Cerebellar cortex (tissue), 1 donor: ENCODE measurements at regions not wholly inside any gene's neighbourhood (a gene's known extent, or its start where the extent isn't known, plus 50 kb on each side); places are given as distances from the start of the nearest gene placed in this dataset.
A peak's percentile ranks its signal among the peaks of the same experiment; 100 is the strongest.
"Not testable (repeated sequence)": the region's sequence is repeated elsewhere in the genome, so short reads cannot be mapped to it uniquely, and the experiment has no call there.

ENCODE experiments used
- DNase-seq: peaks from one replicate; pipeline ENCODE4 v3.0.0-alpha.2; 2015; ENCODE audit warnings: low spot score

DNA sequence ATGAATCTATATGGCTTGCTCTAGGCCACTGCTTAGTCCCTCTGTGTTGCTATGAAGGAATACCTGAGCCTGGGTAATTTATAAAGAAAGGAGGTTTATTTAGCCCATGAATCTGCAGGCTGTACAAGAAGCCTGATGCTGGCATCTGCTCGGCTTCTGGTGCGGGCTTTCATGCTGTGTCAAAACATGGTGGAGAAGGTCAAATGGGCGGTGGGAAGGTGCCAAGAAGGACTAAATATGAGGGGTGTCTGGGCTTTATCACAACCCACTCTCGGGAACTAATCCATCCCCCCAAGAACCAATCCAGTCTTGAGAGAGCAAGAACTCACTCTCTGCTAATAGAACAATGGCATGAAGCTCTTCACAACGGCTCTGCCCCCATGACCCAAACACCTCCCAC is 481.6 kb downstream of the EIPR1 start:
- DNase-seq: no peak

DNA sequence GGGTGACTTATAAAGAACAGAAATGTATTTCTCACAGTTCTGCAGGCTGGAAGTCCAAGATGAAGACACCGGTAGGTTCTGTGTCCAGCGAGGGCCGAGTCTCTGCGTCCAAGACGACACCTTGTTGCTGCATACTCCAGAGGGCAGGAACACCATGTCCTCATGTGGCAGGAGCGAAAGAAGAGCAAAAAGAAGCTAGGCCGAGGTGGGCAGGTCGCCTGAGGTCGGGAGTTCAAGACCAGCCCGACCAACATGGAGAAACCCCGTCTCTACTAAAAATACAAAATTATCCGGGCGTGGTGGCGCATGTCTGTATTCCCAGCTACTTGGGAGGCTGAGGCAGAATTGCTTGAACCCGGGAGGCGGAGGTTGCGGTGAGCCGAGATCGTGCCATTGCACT is 483.6 kb downstream of the EIPR1 start:
- DNase-seq: not testable (repeated sequence)

DNA sequence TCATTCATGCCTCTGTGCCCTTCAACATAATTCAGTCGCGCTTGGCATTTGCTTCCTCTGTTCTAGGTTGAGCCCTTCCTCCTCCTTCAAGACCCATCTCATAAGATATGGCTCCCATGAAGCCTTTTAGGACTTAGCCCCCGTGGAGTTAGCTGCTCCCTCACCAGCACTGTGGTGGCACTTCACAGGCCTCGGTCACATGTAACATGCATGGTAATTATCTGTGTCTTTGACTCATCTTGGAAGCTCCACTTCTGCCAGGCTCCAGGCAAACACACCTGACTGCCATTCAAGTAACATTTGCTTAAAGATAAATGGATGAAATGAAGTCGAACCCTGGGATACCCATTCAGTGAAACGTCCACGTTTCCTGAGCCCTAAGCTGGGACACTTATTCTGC is 484.7 kb downstream of the EIPR1 start:
- DNase-seq: no peak

DNA sequence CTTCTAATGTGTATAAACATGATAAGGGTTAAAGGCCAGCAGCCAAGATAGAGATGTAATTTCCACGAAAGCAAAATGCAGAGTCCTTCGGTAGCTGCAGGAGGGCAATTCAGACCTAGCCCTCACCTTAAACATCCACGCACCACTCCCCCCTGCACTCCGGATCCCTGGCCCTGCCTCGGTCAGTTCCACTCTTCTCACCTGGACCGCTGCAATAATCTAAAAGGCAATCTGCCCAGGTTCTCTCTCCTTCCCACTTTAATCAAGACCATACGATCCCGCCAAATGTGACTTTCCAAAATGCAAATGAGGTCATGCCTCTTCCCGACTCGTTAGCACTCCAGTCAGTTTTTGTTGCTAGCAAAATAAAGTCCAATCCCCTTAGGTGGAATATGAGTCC is 485.2 kb downstream of the EIPR1 start:
- DNase-seq: peak; percentile 12

DNA sequence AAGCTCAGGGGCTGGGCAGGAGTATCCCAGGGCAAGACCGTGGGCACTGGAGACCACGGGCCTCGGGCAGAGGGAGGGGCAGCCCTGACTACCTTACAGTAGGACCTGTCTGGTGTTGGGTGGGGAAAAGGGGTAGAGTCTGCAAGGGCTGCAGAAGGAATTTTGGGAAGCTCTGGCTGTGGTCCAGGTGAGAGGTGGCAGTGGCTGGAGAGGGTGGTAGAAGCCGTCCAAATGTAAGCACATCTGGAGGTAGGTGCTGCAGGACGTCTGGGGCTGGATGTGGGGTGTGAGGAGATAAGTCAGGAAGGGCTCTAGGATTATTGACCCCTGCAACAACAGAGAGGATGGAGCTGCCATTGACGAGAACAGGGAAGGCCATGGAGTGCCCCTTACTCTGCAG is 486.7 kb downstream of the EIPR1 start:
- DNase-seq: no peak

DNA sequence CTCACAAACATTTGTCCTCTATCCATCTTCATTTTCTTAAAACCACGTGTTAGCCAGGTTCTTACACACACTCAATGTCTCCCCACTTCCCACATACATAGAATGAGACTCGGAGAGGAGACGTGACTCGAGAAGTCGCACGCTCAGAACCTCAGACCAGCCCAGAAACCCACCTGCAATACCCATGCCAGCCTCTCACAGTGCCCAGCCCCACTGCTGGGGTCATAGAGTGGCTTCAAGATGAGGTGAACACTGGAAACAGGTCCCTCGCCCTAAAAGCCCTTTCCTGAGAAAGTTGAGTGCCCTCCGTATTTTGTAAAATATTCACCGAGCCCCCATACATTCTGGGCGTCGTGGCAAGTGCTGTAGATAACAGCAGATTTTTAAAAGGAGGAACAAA is 487.4 kb downstream of the EIPR1 start:
- no peak for DNase-seq

DNA sequence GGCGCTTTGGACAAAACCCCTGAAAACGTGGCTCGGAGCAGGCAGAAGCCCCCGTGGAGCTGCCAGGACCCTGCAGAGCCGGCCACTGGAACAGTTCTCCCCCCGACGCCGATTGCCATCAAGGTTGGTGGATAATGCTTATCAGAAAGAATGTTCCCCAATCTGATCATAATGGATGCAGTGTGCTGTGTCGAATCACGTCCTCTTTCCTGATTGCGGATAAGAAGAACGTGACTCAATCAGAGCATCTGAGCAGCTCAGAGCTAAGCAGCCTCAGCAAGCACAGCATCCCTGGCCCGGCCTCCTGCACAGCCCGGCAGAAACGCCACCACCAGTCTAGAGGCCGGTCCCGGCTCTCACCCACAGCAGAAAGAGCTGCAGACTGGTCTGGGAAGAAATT is 488.0 kb downstream of the EIPR1 start:
- DNase-seq: no peak

DNA sequence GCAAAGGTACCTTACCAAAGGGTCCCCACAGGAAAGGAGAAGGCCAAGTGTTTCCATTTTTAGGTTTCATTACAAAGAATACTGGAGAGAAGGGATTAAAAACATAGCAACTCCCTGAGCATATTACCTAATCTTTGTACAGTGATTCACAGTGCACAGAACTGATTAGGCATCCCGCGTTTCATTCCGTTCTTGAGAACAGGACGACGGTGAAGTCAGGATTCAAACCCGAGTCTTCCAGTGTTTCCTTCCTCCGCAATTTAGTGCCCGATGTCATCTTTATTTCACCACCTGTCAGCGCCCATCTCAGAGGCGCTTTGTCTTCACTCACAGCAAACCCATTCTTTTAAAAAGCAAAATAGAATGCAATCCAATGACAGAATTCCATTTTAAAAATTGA is 488.5 kb downstream of the EIPR1 start:
- no peak for DNase-seq

DNA sequence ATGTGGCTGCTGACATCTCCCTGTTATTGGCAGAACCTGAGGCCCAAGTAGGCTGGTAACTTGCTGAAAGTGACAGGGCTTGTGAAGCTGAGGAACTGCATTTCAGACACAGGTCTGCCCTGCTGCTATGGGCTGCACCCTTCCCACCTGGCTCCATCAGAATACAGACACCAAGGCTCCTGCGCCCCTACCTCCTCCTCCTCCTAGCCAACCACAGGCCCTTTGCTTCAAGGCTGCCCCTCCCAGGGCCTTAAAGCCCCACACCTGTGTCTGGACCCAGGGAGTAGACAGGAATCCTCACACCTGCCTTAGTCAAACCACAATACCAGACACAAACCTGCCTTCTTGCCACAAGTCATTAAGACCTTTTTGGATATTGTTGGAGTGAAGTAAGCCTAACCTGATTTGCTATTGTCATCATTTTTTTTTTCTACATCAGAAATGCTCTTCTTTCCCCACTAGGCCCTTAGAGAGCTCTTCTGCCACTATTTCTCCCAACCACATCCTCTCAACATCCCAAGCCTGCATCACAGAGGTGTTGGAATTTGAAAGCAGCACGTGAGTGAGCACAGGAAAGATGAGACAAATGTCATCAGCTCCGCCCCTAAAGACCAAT is 489.7 kb downstream of the EIPR1 start:
- DNase-seq: no peak

DNA sequence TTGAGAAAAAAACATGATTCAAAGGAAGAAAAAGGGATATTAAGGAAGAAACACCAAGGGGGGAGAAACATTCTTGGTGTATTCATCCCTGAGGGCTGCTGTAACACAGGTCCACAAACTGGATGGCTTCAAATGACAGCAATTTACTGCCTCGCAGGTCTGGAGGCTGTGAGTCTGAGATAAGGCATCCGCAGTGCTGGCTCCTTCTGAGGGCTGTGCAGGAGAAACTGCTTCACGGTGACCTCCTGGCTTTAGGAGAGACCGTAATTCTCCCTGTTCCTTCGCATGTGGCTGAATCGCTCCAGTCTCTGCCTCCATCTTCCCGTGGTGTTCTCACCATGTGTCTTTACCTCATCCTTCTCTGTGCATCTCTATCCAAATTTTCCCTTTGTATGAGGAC is 490.7 kb downstream of the EIPR1 start:
- no peak for DNase-seq

DNA sequence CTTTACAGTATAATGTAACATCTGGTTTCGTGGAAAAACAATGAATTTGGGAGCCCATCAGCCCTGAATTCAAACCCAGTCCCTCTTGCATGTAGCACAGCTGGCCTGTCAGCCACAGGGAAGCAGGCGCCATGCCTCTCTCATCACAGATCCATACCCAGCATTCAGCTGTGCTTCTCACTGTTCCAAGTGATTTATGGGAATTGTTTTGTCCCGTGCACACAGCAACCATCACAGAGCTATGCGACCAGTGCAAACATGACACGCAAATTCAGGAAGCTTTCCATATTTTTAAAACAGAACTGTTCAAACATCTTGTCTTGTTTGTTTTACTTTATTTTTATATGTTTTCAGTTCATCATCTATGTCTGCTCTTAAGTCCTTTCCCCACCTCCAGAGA is 496.1 kb downstream of the EIPR1 start:
- DNase-seq: no peak

DNA sequence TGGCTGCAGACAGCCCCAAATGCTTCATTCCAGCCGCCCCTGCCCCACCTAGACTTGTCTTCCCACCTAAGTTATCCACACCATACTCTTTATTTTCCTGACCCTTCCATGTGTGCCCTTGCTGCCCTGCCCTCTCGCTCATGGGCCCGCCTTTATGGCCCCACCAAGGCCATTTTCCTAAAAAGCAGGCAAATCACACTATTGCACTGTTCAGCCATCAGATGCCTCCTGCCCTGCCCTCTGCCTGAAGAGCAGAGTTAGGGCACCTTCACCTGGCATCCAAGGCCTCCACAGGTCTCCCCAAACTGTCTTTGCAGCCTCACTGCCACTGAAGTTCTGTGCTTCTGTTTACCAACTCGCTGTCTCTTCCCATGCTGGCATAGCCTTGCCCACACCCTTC is 496.7 kb downstream of the EIPR1 start:
- no peak for DNase-seq

DNA sequence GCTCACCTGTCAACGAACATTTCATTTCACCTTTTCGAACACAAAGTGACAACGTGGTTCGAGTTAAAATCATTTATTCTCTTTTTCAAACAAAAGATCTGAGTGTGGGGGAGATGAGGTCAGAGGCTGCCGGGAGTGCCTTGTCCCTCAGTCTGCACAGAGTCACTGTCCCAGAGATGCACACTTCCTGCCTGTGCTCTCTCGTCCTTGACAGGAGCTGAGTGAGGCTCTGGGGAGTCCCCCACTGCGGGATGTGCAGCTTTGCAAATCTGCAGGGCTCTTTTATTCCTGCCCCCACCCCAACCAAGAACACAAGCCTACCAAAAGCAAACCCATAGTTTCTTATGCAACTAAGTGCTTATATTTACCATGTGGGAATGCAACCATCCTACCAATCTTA is 497.8 kb downstream of the EIPR1 start:
- DNase-seq: no peak

DNA sequence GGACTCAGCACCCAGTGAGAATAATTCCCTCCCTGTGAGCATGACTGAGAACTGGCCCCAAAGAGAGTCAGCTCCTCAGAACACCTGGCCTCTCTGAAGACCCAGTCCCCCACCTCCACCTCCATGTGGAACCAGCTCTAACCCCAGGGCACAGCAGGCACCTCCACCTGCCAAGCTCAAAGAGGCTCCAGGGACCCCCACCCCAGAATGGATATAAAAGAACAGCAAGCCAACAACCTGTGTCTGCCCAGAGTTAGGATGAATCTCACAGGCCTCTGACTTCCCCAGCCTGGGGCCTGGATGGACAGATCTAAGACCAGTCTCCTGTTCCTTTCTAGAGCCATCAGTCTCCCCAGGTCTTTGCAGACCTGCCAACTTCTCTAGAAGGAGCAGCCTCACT is 498.5 kb downstream of the EIPR1 start:
- no peak for DNase-seq

DNA sequence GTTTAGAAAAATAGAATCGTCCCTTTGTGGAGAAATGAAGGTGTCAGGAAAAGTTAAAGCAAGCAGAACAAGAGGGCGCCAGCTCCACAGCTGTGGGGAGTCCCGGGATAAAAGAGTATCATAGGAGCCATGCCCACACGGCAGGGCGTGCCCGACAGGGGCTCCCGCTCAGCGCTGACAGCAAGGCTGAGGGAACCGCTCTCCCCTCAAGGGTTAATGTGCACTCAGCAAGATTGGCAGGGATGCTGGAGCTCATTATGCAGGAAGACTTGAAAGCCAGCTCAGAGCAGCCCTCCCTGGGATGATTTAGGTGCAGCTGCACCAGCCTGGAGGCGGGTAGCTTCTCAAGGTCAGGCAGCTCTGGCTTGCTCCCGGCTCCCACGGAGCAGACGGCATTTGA is 500.2 kb downstream of the EIPR1 start:
- DNase-seq: no peak

DNA sequence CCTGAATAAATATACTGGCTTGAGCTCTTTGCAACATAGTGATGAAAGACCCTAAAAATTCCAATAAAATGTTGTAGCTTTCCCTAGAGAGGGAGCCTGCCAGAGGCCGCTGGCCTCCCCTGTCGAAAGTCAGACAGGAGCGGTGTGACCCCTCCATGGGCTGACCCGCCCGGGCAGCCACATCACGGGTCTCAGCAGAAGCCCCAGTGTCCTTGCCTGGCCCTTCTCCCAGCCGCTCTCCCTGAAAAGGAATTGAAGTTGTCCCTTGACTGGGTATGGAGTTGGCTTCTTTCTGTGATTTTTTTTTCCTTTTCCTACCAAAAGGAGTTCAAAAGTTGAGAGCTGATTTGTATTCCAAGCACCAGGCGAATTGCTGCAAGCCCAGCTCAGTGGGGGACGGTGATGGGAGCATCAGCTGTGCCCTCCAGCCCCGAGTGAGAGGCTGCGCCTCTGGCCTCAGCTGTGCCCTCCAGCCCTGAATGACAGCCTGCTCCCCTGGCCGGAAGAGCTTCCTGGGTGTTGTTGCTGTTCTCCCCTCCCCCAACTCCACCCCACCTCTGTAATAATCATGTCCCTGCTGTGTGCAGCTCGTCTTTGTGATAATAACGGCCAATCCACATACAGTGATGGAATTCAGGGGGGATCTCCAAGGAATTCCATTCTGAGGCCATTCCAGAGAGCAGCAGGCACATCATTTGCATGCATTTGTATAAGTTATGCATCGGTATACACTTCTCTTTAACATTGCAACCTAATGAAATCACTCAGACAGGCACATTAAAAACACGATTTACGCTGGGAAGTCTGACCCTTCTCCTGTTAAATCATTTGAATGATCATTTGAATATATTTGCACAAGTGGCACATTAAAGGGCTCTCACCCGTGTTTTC is 501.0 kb downstream of the EIPR1 start:
- DNase-seq: peak; percentile 14

DNA sequence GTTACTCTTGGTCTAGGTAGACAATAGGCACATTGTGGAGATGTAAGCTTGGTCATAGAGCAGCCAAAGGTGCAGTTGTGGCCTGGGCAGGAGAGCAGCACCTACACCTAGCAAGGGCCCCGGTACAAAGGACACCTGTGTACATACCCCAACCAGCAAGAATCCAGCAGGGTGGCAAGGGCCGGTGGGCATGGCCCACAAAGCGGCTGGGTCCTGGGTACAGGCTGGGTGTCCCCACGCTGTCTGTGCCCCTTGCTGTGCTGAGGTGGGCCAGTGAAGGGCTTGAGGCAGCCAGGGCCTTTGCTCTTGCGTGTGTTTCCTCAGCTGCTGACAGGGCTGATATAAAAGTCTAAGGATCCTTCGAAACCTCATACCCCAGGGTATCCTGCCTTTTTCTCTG is 501.8 kb downstream of the EIPR1 start:
- DNase-seq: no peak

DNA sequence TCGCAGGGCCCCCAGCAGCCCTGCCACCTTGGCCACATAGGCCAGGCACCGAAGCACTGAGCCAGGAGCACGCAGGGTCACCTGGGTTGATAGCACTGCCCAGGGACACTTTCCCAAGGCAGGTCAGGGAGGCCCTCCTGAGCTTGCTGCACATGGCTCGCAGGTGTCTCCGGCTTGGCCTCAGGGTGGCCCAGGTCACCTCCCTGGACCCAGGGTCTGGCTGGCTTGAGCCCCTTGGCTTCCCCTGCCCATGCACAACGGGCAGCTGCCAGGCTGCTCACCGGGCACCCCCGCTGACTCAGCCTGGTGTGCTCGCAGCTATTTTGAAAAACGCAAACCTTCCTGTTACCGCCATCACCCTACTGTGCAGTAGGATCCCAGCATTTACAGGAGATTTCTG is 502.3 kb downstream of the EIPR1 start:
- DNase-seq: no peak

DNA sequence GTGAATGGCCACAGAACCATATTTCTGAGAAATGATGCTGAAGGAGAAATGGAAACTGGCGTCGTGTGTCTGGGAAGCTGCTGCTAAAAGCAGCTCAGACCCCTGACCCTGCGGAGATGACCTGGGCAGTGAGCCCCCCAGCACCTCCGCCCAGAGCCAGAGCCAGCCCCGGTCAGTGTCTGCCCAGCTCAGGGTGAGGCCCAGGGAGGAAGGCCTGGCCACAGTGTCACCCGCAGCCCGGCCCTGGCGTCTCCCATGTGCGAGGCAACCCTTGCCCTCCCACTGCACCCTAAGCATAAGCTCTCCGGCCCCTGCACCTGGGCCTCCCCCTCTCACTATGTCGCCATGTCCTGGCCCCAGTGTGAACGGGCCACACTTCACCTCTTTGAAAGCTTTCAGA is 502.8 kb downstream of the EIPR1 start:
- DNase-seq: no peak

DNA sequence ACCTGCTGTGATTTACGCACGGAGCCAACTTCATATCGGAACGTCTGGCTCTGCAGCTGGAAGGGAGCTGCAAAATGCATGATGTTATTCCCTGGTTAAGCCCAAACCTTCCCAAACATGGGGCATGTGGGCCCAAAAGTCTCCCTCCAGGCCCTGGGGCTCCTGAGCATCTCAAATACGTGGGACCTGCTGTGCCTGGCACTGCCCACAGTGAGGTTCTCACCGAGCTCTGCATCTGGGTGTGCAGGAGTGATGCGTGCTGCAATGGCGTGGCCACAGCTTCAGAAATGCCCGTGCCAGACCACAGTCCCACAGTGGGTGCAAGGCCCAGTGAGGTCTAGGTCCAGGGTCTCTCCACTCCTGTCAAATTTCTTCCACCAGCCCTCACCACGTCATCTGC is 503.3 kb downstream of the EIPR1 start:
- no peak for DNase-seq

DNA sequence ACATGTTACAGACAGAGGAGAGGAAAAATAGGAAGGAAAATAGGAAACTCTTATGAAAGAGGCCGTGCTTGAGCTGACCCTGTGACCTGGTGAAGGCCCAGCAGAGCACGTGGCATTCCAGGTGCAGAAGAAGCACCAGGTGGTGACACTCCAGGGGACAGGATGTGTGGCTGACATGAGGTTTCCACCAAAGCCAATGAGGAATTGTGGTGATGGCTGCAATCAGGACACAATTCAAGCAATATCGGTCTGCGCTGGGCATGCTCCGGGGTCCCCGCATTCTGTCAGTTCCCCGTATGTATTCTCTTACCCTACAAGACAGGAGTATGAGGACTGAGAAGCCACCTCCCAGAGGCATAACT is 504.2 kb downstream of the EIPR1 start:
- DNase-seq: no peak

DNA sequence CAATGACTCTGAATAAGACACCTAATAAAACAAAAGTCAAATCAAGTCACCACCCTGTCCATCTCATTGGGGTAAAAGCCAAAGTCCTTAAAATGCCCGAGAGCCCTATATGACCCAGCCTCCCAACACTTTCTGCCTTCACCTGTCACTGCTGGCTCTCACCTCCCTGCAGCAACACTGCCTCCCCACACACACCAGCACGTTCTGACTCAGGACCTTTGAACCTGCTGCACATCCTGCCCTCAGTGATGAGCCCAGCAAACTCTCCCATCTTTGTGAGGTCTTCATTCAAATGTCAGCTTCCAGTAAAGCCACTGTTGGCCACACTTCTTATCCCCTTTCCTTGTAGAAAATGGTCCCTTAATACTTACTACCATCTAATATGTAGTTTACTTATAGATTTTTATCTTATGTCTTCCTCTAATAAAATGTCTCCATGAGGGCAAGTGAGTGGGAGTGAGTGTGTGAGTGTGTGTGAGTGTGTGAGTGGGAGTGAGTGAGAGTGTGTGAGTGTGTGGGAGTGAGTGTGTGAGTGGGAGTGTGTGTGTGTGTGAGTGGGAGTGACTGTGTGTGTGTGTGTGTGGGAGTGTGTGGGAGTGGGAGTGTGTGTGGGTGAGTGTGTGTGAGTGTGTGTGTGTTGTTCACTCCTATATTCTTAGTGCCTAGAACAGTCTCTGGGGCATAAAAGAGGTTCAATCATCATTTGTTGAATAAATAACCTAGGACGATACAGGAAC is 504.7 kb downstream of the EIPR1 start:
- no peak for DNase-seq

DNA sequence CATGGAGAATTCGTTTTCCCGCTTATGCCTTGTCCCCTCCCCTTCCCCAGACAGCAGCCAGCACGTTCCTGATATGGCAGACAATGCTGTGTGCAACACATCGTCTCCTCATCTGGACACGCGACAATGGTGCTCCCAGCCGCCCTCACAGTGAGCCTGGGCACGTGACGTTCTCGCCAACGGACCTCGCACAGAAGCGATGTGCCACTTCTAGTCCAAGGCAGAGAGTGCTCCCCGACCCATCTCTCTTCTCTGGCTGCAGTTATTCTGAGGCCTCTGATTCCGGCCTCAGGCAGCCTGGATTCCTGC is 505.4 kb downstream of the EIPR1 start:
- DNase-seq: no peak
